ENCODE measurements at regions not wholly inside any gene's neighbourhood (a gene's known extent, or its start where the extent isn't known, plus 50 kb on each side); places are given as distances from the start of the nearest gene placed in this dataset.

- intact Hi-C loops (cut with DNase I), result no loop called here
- H3K4me3 ChIP-seq, result no peak overlapping the region
- no peak overlapping the region for H3K27ac ChIP-seq
- DNase-seq, result no peak
- H3K36me3 ChIP-seq (replicated peaks in 1 of 2), result no peaks in the 10 kb centered on the region
- H3K27me3 ChIP-seq, result no peaks in the 10 kb centered on the region
- no peak for TF ChIP-seq POLR2A (IDR thresholded peaks at IDR 0.05)
- no peaks in the 10 kb centered on the region for H3K9me3 ChIP-seq (replicated peaks in 1 of 3)
- H3K4me1 ChIP-seq (replicated peaks in 1 of 2), result no peaks in the 10 kb centered on the region
- WGBS, 4 donors, result 62 to 71% (median 66%) methylated on average over 2 of the region's 2 CpGs
Observed at GRCh38 chr5:167732499-167732898, 558.9 kb upstream of the WWC1 start.

- WGBS, 4 donors, result 67 to 76% (median 72%) methylated on average over 12 of the region's 12 CpGs
- intact Hi-C loops (cut with DNase I), result no loop called here
Observed at GRCh38 chr5:167736992-167737391, 554.5 kb upstream of the WWC1 start.

GRCh38 chr5:167743695-167744464, 547.6 kb upstream of the WWC1 start:
- no peak for DNase-seq
- intact Hi-C loops (cut with DNase I), result no loop called here
- Histone ChIP-seq H3K4me3 (no peak overlapping the region), H3K27me3 (no peaks in the 10 kb centered on the region), H3K4me1 (replicated peaks in 1 of 2) (no peaks in the 10 kb centered on the region), H3K9me3 (replicated peaks in 1 of 3) (no peaks in the 10 kb centered on the region), H3K27ac (no peak overlapping the region), H3K36me3 (replicated peaks in 1 of 2) (no peaks in the 10 kb centered on the region)
- 51 to 60% (median 58%) methylated on average over 4 of the region's 4 CpGs for WGBS, 4 donors
- TF ChIP-seq CTCF (IDR thresholded peaks at IDR 0.05) (no peak), POLR2A (IDR thresholded peaks at IDR 0.05) (no peak)

More at GRCh38 chr5:167736992-167737391, 554.5 kb upstream of the WWC1 start:
- H3K9me3 ChIP-seq (replicated peaks in 1 of 3), result no peaks in the 10 kb centered on the region
- H3K27me3 ChIP-seq, result no peaks in the 10 kb centered on the region
- H3K27ac ChIP-seq, result no peak overlapping the region
- no peak for DNase-seq
- no peak overlapping the region for H3K4me3 ChIP-seq
- no peaks in the 10 kb centered on the region for H3K4me1 ChIP-seq (replicated peaks in 1 of 2)
- TF ChIP-seq CTCF (IDR thresholded peaks at IDR 0.05) (no peak), POLR2A (IDR thresholded peaks at IDR 0.05) (no peak)
- no peaks in the 10 kb centered on the region for H3K36me3 ChIP-seq (replicated peaks in 1 of 2)

GRCh38 chr5:167745868-167746267, 545.6 kb upstream of the WWC1 start:
- H3K4me3 ChIP-seq, result no peak overlapping the region
- TF ChIP-seq POLR2A (IDR thresholded peaks at IDR 0.05) (no peak), CTCF (IDR thresholded peaks at IDR 0.05) (no peak)
- WGBS, 4 donors, result 73 to 79% (median 76%) methylated on average over 6 of the region's 6 CpGs
- no peaks in the 10 kb centered on the region for H3K9me3 ChIP-seq (replicated peaks in 1 of 3)
- no peaks in the 10 kb centered on the region for H3K4me1 ChIP-seq (replicated peaks in 1 of 2)
- H3K36me3 ChIP-seq (replicated peaks in 1 of 2), result no peaks in the 10 kb centered on the region
- no peak for DNase-seq
- H3K27me3 ChIP-seq, result no peaks in the 10 kb centered on the region
- H3K27ac ChIP-seq, result no peak overlapping the region
- intact Hi-C loops (cut with DNase I), result no loop called here

- no peak for TF ChIP-seq CTCF (IDR thresholded peaks at IDR 0.05)
- no peak for TF ChIP-seq POLR2A (IDR thresholded peaks at IDR 0.05)
- DNase-seq, result no peak
- intact Hi-C loops (cut with DNase I), result no loop called here
- Histone ChIP-seq H3K27me3 (no peaks in the 10 kb centered on the region), H3K4me1 (replicated peaks in 1 of 2) (no peaks in the 10 kb centered on the region), H3K27ac (no peak overlapping the region), H3K36me3 (replicated peaks in 1 of 2) (no peaks in the 10 kb centered on the region), H3K9me3 (replicated peaks in 1 of 3) (no peaks in the 10 kb centered on the region), H3K4me3 (no peak overlapping the region)
- WGBS, 4 donors, result 55 to 87% (median 74%) methylated on average over 1 of the region's 1 CpG
Observed at GRCh38 chr5:167750586-167750985, 540.9 kb upstream of the WWC1 start.
